Activated naive CD4-positive, alpha-beta T cell treated with anti-CD3 and anti-CD28 coated beads for 36 hours (primary cell): ENCODE measurements at regions not wholly inside any gene's neighbourhood (a gene's known extent, or its start where the extent isn't known, plus 50 kb on each side); places are given as distances from the start of the nearest gene placed in this dataset.
A peak's percentile ranks its signal among the peaks of the same experiment; 100 is the strongest.

Experiments
- CTCF ChIA-PET: fragments of 350-600 bp; sonication (Branson Sonifier 250); formaldehyde crosslinking; loops from one replicate; lab custom pipeline; 2021; ENCODE audit warnings: antibody characterized with exemption; lab: Charles Lee
- DNase-seq: peaks from one replicate; pipeline ENCODE4 v3.0.0-alpha.2; 2020
- H3K27ac Mint-ChIP-seq: one replicate; pipeline ENCODE4 v1.8.0; 2021; ENCODE audit warnings: mild to moderate bottlenecking, mixed read lengths
- H3K27me3 Mint-ChIP-seq: one replicate; pipeline ENCODE4 v1.8.0; 2021; ENCODE audit warnings: low read depth, mixed read lengths
- H3K36me3 Mint-ChIP-seq: one replicate; pipeline ENCODE4 v1.8.0; 2021; ENCODE audit warnings: low read depth, mixed read lengths
- H3K4me1 Mint-ChIP-seq: one replicate; pipeline ENCODE4 v1.8.0; 2021; ENCODE audit warnings: low read depth, mixed read lengths
- H3K4me3 Mint-ChIP-seq: one replicate; pipeline ENCODE4 v1.8.0; 2021; ENCODE audit warnings: mild to moderate bottlenecking, moderate library complexity, mixed read lengths
- H3K9me3 Mint-ChIP-seq: one replicate; pipeline ENCODE4 v1.8.0; 2021; ENCODE audit warnings: mixed read lengths
- intact Hi-C: fragments of 100-400 bp; cut with micrococcal nuclease; formaldehyde crosslinking; loops from one replicate; pipeline ENCODE4 v1.15.1; 2023

GRCh38 chr5:57600321-57600720 is 117.7 kb upstream of the ACTBL2 start:
- H3K4me1 Mint-ChIP-seq: peaks cover 15% of the 10 kb centered on the region
- intact Hi-C loops: no loop called here
- no peaks in the 10 kb centered on the region for H3K9me3 Mint-ChIP-seq
- no peak overlapping the region for H3K4me3 Mint-ChIP-seq
- H3K27ac Mint-ChIP-seq: no peak overlapping the region
- DNase-seq: no peak
- peaks cover 19% of the 10 kb centered on the region for H3K27me3 Mint-ChIP-seq
- CTCF ChIA-PET: interaction anchor here (0.6 to 0.7 kb wide), 2 partner anchors 17 to 261 kb away, joined by 3 to 5 read pairs; no protein-coding TSS in a partner anchor
- no peaks in the 10 kb centered on the region for H3K36me3 Mint-ChIP-seq

- intact Hi-C loops: loop anchor here (10.0 kb wide), 1 partner anchor 274 kb away; no protein-coding TSS in a partner anchor
- Mint-ChIP-seq H3K36me3 (no peaks in the 10 kb centered on the region), H3K4me3 (no peak overlapping the region), H3K27ac (no peak overlapping the region), H3K4me1 (peaks cover 15% of the 10 kb centered on the region), H3K27me3 (peaks cover 18% of the 10 kb centered on the region), H3K9me3 (no peaks in the 10 kb centered on the region)
- DNase-seq: peak; percentile 55
- CTCF ChIA-PET: interaction anchor here (0.7 kb wide), 1 partner anchor 114 kb away, joined by 3 read pairs; no protein-coding TSS in a partner anchor
Measured at GRCh38 chr5:57598756-57599155, 116.1 kb upstream of the ACTBL2 start.

GRCh38 chr5:57598097-57598496 is 115.5 kb upstream of the ACTBL2 start:
- Mint-ChIP-seq H3K27ac (no peak overlapping the region), H3K36me3 (no peaks in the 10 kb centered on the region), H3K27me3 (peaks cover 18% of the 10 kb centered on the region), H3K4me1 (peaks cover 15% of the 10 kb centered on the region), H3K9me3 (no peaks in the 10 kb centered on the region), H3K4me3 (no peak overlapping the region)
- DNase-seq: no peak
- CTCF ChIA-PET: no interaction called here
- intact Hi-C loops: loop anchor here (10.0 kb wide), 1 partner anchor 273 kb away; no protein-coding TSS in a partner anchor

GRCh38 chr5:57595523-57595991 is 112.9 kb upstream of the ACTBL2 start:
- DNase-seq: no peak
- H3K4me3 Mint-ChIP-seq: no peak overlapping the region
- peaks cover 12% of the 10 kb centered on the region for H3K27me3 Mint-ChIP-seq
- H3K27ac Mint-ChIP-seq: no peak overlapping the region
- no peaks in the 10 kb centered on the region for H3K36me3 Mint-ChIP-seq
- CTCF ChIA-PET: no interaction called here
- H3K4me1 Mint-ChIP-seq: peaks cover 14% of the 10 kb centered on the region
- no peaks in the 10 kb centered on the region for H3K9me3 Mint-ChIP-seq
- intact Hi-C loops: loop anchor here (10.0 kb wide), 1 partner anchor 271 kb away; no protein-coding TSS in a partner anchor

GRCh38 chr5:57594436-57594835 is 111.8 kb upstream of the ACTBL2 start:
- Mint-ChIP-seq H3K4me3 (no peak overlapping the region), H3K4me1 (peaks cover 9% of the 10 kb centered on the region), H3K9me3 (no peaks in the 10 kb centered on the region), H3K27ac (no peak overlapping the region), H3K36me3 (no peaks in the 10 kb centered on the region), H3K27me3 (peaks cover 10% of the 10 kb centered on the region)
- no peak for DNase-seq
- intact Hi-C loops: loop anchor here (10.0 kb wide), 1 partner anchor 270 kb away; no protein-coding TSS in a partner anchor
- CTCF ChIA-PET: no interaction called here

GRCh38 chr5:57592236-57592635 is 109.6 kb upstream of the ACTBL2 start:
- Mint-ChIP-seq H3K27me3 (peaks cover 2% of the 10 kb centered on the region), H3K27ac (no peak overlapping the region), H3K4me3 (no peak overlapping the region), H3K4me1 (no peaks in the 10 kb centered on the region), H3K36me3 (no peaks in the 10 kb centered on the region), H3K9me3 (no peaks in the 10 kb centered on the region)
- CTCF ChIA-PET: interaction anchor here (1.1 kb wide), 1 partner anchor 58 kb away, joined by 3 read pairs; no protein-coding TSS in a partner anchor
- intact Hi-C loops: loop anchor here (10.0 kb wide), 1 partner anchor 267 kb away; no protein-coding TSS in a partner anchor
- no peak for DNase-seq

GRCh38 chr5:57586649-57587048 is 104.0 kb upstream of the ACTBL2 start:
- Mint-ChIP-seq H3K4me1 (no peaks in the 10 kb centered on the region), H3K27me3 (no peaks in the 10 kb centered on the region), H3K27ac (no peak overlapping the region), H3K9me3 (no peaks in the 10 kb centered on the region), H3K4me3 (no peak overlapping the region), H3K36me3 (no peaks in the 10 kb centered on the region)
- intact Hi-C loops: no loop called here
- CTCF ChIA-PET: no interaction called here
- no peak for DNase-seq

GRCh38 chr5:57582578-57583070 is 100.0 kb upstream of the ACTBL2 start:
- CTCF ChIA-PET: interaction anchor here (0.7 kb wide), 1 partner anchor 244 kb away, joined by 3 read pairs; no protein-coding TSS in a partner anchor
- H3K9me3 Mint-ChIP-seq: peaks cover 6% of the 10 kb centered on the region
- intact Hi-C loops: no loop called here

GRCh38 chr5:57581772-57582171 is 99.2 kb upstream of the ACTBL2 start:
- Mint-ChIP-seq H3K9me3 (peaks cover 6% of the 10 kb centered on the region), H3K27ac (no peak overlapping the region), H3K4me3 (no peak overlapping the region), H3K27me3 (peaks cover 2% of the 10 kb centered on the region), H3K36me3 (no peaks in the 10 kb centered on the region), H3K4me1 (no peaks in the 10 kb centered on the region)
- DNase-seq: no peak
- CTCF ChIA-PET: interaction anchor here (0.7 kb wide), 1 partner anchor 243 kb away, joined by 3 read pairs; no protein-coding TSS in a partner anchor
- intact Hi-C loops: no loop called here

More at GRCh38 chr5:57582578-57583070, 100.0 kb upstream of the ACTBL2 start:
- no peak for DNase-seq
- Mint-ChIP-seq H3K27ac (no peak overlapping the region), H3K36me3 (no peaks in the 10 kb centered on the region), H3K27me3 (peaks cover 2% of the 10 kb centered on the region), H3K4me1 (no peaks in the 10 kb centered on the region), H3K4me3 (no peak overlapping the region)

GRCh38 chr5:57581222-57581621 is 98.6 kb upstream of the ACTBL2 start:
- no peaks in the 10 kb centered on the region for H3K36me3 Mint-ChIP-seq
- H3K27me3 Mint-ChIP-seq: peaks cover 2% of the 10 kb centered on the region
- peaks cover 6% of the 10 kb centered on the region for H3K9me3 Mint-ChIP-seq
- no peak for DNase-seq
- no peak overlapping the region for H3K27ac Mint-ChIP-seq
- no peaks in the 10 kb centered on the region for H3K4me1 Mint-ChIP-seq
- intact Hi-C loops: no loop called here
- H3K4me3 Mint-ChIP-seq: no peak overlapping the region
- CTCF ChIA-PET: no interaction called here

GRCh38 chr5:57577432-57578175 is 95.0 kb upstream of the ACTBL2 start:
- intact Hi-C loops: no loop called here
- no peaks in the 10 kb centered on the region for H3K36me3 Mint-ChIP-seq
- CTCF ChIA-PET: no interaction called here

GRCh38 chr5:57576317-57576716 is 93.7 kb upstream of the ACTBL2 start:
- no peak for DNase-seq
- Mint-ChIP-seq H3K4me3 (no peak overlapping the region), H3K27ac (no peak overlapping the region), H3K27me3 (peaks cover 2% of the 10 kb centered on the region), H3K4me1 (no peaks in the 10 kb centered on the region), H3K36me3 (no peaks in the 10 kb centered on the region), H3K9me3 (peaks cover 6% of the 10 kb centered on the region)
- CTCF ChIA-PET: no interaction called here
- intact Hi-C loops: no loop called here

More at GRCh38 chr5:57577432-57578175, 95.0 kb upstream of the ACTBL2 start:
- H3K4me3 Mint-ChIP-seq: no peak overlapping the region
- no peaks in the 10 kb centered on the region for H3K4me1 Mint-ChIP-seq
- H3K27me3 Mint-ChIP-seq: peaks cover 2% of the 10 kb centered on the region
- no peak overlapping the region for H3K27ac Mint-ChIP-seq
- peaks cover 6% of the 10 kb centered on the region for H3K9me3 Mint-ChIP-seq
- DNase-seq: no peak
